Glomerular visceral epithelial cell (primary cell): ENCODE measurements at regions not wholly inside any gene's neighbourhood (a gene's known extent, or its start where the extent isn't known, plus 50 kb on each side); places are given as distances from the start of the nearest gene placed in this dataset.
"Not testable (repeated sequence)": the region's sequence is repeated elsewhere in the genome, so short reads cannot be mapped to it uniquely, and the experiment has no call there.

Source experiments
- DNase-seq: peaks from one replicate; pipeline ENCODE4 v3.0.0-alpha.2; 2016; ENCODE audit errors: extremely low spot score

DNA sequence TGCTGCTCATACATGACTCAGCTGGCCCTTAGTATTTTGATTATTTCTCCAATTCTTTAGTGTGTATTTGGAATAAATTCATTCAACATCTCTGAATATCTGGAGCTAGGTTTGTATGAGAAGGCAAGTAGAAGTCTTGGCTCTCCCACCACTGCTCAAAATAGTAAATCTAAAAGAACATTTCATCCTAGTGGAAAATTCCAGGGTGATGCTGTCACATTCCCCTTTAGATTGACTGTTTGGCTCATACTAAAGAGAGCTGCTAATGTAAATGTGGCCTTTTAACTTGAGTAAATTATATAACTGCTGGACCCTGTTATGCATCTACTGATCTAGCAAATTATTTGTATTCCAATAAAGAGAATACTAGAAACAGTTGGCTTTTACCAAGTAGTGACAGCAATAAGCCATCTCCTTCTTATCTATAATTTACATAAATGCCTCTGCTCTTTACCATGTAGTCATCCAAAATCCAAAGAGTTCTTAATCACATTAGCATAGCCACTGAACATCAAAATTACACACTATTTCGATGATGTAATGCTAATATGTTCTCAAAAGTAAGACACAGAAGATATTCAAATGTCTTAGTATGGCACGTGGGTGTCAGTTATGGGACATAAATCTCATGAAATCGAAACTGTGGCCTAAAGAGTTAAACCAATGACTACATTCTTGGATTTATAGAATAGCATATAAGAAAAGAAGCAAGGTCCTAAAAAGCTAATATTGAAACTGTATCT is 86.9 kb upstream of the KCND2 start:
- no peak for DNase-seq

DNA sequence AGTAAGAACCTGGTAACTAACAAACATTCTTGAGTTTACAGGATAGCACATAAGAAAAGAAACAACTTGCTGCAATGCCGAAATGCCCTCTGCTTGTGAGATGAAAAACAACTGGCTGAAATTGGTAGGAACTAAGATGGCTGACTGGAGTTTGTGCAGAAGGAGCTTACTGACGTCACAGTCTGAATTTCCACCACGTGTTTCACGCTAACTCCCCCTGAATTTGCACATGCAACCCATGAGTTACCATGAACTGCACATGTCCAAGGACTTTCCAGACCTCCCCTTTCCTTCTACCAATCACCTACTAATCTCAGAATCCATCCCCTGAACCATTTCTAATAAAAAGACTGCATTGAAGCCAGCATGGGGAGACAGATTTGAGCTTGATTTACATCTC is 86.3 kb upstream of the KCND2 start:
- no peak for DNase-seq

DNA sequence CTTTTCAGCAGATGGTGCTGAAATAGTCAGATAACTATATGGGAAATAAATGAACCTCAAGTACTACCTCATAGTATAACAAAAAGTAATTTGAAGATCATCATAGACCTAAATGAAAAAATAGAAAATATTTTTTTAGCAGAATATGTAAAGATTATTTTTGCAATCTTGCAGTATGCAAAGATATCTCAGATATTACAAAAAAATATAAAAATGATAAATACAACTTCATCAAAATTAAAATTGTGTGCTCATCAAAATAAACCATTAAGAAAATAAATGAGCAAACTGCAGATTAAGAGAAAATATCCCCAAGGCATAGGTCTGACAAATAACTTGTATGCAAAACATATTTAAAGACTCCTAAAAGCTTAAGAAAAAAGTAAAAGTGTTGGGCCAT is 83.4 kb upstream of the KCND2 start:
- DNase-seq: no peak

DNA sequence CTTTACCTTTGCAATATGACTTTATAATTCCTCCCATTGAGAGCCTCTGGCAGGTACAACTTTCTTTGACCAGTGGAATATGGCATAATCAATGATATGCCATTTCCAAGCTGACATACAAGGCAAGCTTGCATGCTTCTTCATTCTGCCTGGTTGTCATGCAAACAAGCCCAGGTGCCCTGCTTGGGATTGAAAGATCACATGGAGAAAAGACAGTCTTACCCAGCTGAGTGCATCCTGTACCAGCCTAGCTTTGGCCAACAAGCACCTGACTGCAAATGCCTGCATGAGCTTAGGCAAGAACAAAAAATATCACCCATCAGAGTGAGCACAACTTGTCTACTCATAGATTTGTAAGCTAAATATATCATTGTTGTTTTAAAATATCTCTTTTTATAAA is 82.9 kb upstream of the KCND2 start:
- no peak for DNase-seq

DNA sequence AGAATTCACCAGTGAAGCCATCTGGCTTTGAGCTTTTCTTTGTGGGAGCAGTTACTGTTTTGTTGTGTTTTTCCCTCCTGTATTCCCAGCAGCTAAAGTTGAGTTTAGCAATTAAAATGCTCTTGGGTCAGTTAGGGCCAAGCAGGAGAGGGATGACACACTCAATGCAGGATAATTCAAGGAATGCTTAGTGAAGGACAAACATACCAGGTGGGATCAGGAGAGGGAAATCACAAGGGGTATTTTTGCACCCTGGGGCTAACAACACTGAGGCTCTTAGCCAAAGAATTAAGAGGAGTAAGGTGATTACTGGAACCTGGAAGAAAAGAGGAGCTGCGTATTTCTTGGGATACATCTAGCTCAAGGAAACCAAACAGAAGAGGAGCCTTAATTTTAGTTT is 82.4 kb upstream of the KCND2 start:
- no peak for DNase-seq

DNA sequence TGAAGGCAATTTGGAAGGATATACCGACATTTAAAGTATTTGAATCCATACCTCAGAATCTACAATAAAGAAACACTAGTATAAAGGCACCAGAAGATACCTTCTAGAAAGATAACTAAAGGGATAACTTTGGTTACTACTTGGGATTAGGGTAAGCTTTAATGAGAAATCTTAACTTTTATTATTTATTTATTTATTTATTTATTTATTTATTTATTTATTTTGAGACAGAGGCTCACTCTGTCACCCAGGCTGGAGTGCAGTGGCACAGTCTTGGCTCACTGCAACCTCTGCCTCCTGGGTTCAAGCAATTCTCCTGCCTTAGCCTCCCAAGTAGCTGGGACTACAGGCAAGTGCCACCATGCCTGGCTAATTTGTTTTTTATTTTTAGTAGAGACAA is 81.6 kb upstream of the KCND2 start:
- DNase-seq: not testable (repeated sequence)

DNA sequence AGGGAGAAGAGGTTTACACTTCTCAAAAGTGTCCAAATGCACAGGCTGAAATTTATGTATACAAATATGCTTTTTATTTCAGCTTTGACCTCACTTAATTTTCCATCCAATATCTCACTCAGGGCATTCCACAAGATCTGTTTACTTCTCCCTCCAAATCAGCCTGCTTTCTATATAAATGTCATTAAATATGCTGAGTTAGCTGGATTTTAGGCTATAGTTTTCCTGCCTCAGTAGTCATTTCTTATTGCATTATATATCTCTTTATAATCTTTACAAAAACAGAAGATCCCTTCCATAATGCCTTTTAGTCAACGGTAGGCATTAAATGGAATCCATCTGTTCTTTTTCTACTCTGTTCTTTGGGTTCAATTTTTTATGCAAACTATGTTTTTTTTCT is 71.7 kb upstream of the KCND2 start:
- DNase-seq: no peak

DNA sequence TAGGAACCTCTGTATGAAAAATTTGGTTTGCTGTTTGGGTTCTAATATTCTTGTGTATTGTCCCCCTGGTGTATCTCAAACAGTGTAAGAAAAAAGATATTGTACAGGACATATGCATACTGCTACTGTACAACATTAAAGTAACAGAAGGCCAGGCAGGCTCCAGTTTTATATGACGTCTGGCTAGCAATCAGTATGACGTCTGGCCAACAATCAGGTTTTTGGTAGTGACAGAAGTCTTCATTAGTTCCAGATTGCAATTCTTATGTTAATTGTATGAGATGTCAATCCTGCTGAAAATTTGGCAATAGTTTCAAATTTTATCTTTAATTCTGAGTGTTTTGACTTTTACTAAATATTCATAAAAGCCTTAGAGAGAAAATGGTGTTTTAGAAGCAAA is 67.9 kb upstream of the KCND2 start:
- DNase-seq: no peak

DNA sequence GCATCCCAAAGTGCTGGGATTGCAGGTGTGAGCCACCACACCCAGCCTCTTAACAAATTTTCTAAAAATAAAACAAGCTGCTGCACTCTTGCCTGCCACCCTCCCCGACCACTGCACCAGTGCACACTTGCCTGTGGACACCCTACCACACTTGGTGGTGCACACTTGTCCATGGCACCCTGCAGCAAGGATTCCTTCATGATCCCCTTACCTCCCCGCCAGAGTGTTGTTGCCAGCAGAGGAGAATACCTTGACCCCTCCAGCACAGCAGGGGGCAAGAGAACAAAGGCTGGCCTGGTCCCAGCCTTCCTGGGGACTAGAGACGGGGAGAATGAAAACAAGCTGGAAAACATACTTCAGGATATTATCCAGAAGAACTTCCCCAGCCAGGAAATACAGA is 65.9 kb upstream of the KCND2 start:
- DNase-seq: no peak

DNA sequence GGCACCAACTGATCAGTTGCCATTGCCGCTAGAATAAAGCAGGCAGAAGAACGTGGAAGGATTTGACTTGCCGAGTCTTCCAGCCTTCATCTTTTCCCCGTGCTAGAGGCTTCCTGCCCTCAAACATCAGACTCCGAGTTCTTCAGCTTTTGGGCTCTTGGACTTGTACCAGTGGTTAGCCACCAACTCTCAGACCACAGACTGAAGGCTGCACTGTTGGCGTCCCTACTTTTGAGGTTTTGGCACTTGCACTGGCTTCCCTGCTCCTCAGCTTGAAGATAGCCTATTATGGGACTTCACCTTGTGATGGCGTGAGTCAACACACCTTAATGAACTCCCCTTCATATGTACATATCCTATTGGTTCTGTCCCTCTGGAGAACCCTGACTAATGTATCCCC is 57.3 kb upstream of the KCND2 start:
- DNase-seq: no peak

DNA sequence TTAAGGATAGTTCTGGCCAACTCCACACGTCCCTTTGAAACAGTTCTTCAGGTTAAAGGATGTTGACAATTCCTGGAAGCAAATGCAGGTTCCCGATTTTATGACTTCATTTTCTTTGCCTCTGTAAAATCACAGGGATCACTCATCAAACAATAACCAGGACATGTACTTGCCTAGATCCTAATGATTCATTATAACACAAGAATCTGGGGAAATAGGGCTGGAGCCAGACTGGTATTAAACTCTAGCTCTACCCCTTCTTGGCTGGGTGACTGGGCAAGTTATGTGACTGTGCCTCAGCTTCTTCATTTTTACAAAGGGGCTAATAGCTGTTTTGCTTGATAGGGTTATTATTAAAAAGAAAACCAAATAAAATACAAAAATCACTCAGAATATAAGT is 56.0 kb upstream of the KCND2 start:
- DNase-seq: no peak

DNA sequence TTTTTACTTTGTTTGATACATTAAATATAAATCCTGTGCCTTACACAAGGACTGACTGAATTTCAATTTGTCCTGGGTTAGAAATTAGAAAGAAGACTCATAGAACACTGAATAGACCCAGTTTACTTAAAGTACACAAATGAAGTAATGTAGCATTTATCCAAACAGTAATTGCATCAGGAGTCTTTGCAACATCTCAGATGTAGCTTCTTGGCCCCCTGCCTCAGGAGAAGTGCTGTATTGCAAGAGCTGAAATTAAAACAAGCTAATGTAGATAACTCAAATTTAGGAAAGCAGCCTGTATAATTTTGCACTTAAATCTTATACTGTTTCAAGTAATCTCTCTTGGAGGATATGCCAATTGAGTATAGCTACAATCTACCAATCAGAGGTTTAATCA is 54.3 kb upstream of the KCND2 start:
- no peak for DNase-seq

DNA sequence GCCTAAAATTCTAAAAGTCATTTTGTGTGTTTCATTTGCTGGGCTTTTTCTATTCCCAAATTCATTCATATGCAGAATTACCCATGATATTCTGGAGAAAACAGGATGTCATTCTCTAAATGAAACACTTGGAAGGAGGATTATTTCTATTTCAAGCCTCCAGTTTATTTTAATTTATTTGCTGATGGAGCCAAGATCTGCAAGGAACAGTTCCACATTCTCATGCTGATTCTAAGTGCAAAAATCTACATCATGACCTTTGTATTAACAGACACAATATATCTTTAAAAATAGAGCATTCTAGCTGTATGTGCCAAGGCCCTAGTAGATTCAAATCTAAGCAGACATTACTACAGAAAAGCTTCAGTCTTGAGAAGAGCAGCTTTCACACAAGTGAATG is 51.3 kb upstream of the KCND2 start:
- no peak for DNase-seq
